SK-N-SH treated with all-trans-retinoic acid at 6 μM for 48 hours (cell line): ENCODE measurements at regions not wholly inside any gene's neighbourhood (a gene's known extent, or its start where the extent isn't known, plus 50 kb on each side); places are given as distances from the start of the nearest gene placed in this dataset.

Experiments
- ARNTL ChIP-seq: fragments of 450-650 bp; formaldehyde crosslinking; IDR thresholded peaks from 2 replicates; pipeline ENCODE4 v1.5.0; 2020; ENCODE audit warnings: low read depth, mild to moderate bottlenecking, moderate library complexity, borderline replicate concordance
- BACH2 ChIP-seq: fragments of 250-450 bp; sonication (Bioruptor Pico); IDR thresholded peaks from 2 replicates; pipeline ENCODE4 v1.9.0; 2021; ENCODE audit warnings: mild to moderate bottlenecking, borderline replicate concordance
- CSDC2 ChIP-seq: fragments of 250-450 bp; sonication (Bioruptor Pico); IDR thresholded peaks from 2 replicates; pipeline ENCODE4 v1.5.0; 2020; ENCODE audit warnings: mild to moderate bottlenecking, moderate library complexity
- ESRRG ChIP-seq: fragments of 250-450 bp; sonication (Bioruptor Pico); IDR thresholded peaks from 2 replicates; pipeline ENCODE4 v1.6.1; 2021; ENCODE audit warnings: mild to moderate bottlenecking
- TCF4 ChIP-seq: fragments of 250-450 bp; sonication (Bioruptor Pico); IDR thresholded peaks from 2 replicates; pipeline ENCODE4 v1.8.0; 2021; ENCODE audit warnings: mild to moderate bottlenecking, moderate library complexity, borderline replicate concordance
- ZC3H10 ChIP-seq: fragments of 250-450 bp; sonication (Bioruptor Pico); IDR thresholded peaks from 2 replicates; pipeline ENCODE4 v1.5.1; 2021; ENCODE audit warnings: mild to moderate bottlenecking, moderate library complexity
- ZFP3 ChIP-seq: fragments of 250-450 bp; sonication (Bioruptor Pico); IDR thresholded peaks from 2 replicates; pipeline ENCODE4 v1.5.0; 2020; ENCODE audit warnings: mild to moderate bottlenecking, moderate library complexity
- ZFP30 ChIP-seq: fragments of 450-650 bp; formaldehyde crosslinking; IDR thresholded peaks from 2 replicates; pipeline ENCODE4 v1.5.0; 2022; ENCODE audit warnings: mild to moderate bottlenecking, moderate library complexity
- ZNF70 ChIP-seq: fragments of 450-650 bp; formaldehyde crosslinking; IDR thresholded peaks from 2 replicates; pipeline ENCODE4 v1.5.0; 2020; ENCODE audit warnings: mild to moderate bottlenecking, moderate library complexity
- ZNF8 ChIP-seq: fragments of 450-650 bp; formaldehyde crosslinking; IDR thresholded peaks from 2 replicates; pipeline ENCODE4 v1.5.0; 2020; ENCODE audit warnings: mild to moderate bottlenecking, moderate library complexity
- TF ChIP-seq, protein P1 (sequence below): fragments of 250-450 bp; sonication (Bioruptor Pico); IDR thresholded peaks from 2 replicates; pipeline ENCODE4 v1.5.1; 2020; ENCODE audit warnings: low read depth, mild to moderate bottlenecking, moderate library complexity
- TF ChIP-seq, protein P2 (sequence below): fragments of 250-450 bp; sonication (Bioruptor Pico); IDR thresholded peaks from 2 replicates; pipeline ENCODE4 v1.8.0; 2020; ENCODE audit warnings: mild to moderate bottlenecking, moderate library complexity, borderline replicate concordance
- TF ChIP-seq, protein P3 (sequence below): fragments of 250-450 bp; sonication (Bioruptor Pico); IDR thresholded peaks from 2 replicates; pipeline ENCODE4 v1.5.1; 2021; ENCODE audit warnings: mild to moderate bottlenecking, moderate library complexity
- TF ChIP-seq, protein P4 (sequence below): fragments of 250-450 bp; sonication (Bioruptor Pico); IDR thresholded peaks from 2 replicates; pipeline ENCODE4 v1.8.0; 2021; ENCODE audit warnings: low read depth, mild to moderate bottlenecking, moderate library complexity, borderline replicate concordance

DNA sequence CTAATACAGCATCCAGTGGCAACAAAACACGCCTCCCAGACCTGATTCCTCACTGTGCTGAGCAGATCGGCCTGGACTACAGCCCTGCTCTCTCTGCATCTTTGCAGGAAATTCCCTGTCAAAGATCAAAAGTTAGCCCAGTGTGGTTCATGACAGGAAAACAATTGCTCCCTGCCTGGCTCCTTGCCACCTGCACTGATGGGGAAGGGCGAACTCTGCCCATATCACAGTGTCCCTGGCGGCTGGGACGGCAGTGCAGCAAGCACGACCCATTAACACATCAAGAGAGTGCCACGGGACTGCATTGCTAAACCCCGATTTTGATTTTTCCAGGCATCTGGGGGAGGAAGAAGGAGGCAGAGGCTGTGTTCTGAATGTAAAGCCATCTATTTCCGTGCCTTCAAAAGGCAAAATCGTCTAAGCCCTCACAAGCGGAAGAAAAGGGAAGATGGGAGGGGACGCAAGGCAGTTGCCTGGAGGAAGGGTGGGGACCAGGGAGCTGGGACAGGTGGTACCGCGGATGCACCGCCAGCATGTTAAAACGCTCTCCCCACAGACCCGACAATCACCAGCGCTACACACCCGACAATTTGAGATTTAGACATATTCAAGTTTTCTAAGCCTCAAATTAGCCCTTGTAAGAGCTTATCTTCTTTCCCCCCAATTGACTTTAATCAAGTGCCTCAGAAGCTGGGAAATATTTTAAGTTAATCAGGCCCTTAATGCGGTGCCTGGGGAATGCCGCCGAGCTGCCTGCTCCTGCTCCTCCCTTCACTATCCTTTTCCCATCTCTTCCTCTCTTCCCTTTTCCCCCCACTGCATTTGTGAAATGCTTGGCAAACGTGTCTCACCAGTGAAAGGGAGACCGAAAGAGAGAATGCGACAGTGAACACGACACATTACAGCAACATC lies 238.8 kb upstream of the CDH5 start:
- TF ChIP-seq, protein P1, sequence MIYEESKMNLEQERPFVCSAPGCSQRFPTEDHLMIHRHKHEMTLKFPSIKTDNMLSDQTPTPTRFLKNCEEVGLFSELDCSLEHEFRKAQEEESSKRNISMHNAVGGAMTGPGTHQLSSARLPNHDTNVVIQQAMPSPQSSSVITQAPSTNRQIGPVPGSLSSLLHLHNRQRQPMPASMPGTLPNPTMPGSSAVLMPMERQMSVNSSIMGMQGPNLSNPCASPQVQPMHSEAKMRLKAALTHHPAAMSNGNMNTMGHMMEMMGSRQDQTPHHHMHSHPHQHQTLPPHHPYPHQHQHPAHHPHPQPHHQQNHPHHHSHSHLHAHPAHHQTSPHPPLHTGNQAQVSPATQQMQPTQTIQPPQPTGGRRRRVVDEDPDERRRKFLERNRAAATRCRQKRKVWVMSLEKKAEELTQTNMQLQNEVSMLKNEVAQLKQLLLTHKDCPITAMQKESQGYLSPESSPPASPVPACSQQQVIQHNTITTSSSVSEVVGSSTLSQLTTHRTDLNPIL (CRISPR knock-in tag), result no peak
- TF ChIP-seq CSDC2 (CRISPR knock-in tag) (no peak), ZC3H10 (no peak), ARNTL (CRISPR knock-in tag) (no peak), ZFP30 (no peak), ESRRG (CRISPR knock-in tag) (no peak), ZNF8 (no peak), ZFP3 (no peak), ZNF70 (CRISPR knock-in tag) (no peak), TCF4 (CRISPR knock-in tag) (no peak), BACH2 (CRISPR knock-in tag) (no peak)
- TF ChIP-seq, protein P2, sequence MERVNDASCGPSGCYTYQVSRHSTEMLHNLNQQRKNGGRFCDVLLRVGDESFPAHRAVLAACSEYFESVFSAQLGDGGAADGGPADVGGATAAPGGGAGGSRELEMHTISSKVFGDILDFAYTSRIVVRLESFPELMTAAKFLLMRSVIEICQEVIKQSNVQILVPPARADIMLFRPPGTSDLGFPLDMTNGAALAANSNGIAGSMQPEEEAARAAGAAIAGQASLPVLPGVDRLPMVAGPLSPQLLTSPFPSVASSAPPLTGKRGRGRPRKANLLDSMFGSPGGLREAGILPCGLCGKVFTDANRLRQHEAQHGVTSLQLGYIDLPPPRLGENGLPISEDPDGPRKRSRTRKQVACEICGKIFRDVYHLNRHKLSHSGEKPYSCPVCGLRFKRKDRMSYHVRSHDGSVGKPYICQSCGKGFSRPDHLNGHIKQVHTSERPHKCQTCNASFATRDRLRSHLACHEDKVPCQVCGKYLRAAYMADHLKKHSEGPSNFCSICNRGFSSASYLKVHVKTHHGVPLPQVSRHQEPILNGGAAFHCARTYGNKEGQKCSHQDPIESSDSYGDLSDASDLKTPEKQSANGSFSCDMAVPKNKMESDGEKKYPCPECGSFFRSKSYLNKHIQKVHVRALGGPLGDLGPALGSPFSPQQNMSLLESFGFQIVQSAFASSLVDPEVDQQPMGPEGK (CRISPR knock-in tag), result no peak
- TF ChIP-seq, protein P3, sequence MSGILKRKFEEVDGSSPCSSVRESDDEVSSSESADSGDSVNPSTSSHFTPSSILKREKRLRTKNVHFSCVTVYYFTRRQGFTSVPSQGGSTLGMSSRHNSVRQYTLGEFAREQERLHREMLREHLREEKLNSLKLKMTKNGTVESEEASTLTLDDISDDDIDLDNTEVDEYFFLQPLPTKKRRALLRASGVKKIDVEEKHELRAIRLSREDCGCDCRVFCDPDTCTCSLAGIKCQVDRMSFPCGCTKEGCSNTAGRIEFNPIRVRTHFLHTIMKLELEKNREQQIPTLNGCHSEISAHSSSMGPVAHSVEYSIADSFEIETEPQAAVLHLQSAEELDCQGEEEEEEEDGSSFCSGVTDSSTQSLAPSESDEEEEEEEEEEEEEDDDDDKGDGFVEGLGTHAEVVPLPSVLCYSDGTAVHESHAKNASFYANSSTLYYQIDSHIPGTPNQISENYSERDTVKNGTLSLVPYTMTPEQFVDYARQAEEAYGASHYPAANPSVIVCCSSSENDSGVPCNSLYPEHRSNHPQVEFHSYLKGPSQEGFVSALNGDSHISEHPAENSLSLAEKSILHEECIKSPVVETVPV (CRISPR knock-in tag), result no peak
- TF ChIP-seq, protein P4, sequence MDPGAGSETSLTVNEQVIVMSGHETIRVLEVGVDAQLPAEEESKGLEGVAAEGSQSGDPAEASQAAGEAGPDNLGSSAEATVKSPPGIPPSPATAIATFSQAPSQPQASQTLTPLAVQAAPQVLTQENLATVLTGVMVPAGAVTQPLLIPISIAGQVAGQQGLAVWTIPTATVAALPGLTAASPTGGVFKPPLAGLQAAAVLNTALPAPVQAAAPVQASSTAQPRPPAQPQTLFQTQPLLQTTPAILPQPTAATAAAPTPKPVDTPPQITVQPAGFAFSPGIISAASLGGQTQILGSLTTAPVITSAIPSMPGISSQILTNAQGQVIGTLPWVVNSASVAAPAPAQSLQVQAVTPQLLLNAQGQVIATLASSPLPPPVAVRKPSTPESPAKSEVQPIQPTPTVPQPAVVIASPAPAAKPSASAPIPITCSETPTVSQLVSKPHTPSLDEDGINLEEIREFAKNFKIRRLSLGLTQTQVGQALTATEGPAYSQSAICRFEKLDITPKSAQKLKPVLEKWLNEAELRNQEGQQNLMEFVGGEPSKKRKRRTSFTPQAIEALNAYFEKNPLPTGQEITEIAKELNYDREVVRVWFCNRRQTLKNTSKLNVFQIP (CRISPR knock-in tag), result no peak
